HepG2 (cell line): ENCODE measurements at regions not wholly inside any gene's neighbourhood (a gene's known extent, or its start where the extent isn't known, plus 50 kb on each side); places are given as distances from the start of the nearest gene placed in this dataset.

Experiments
- CREB1 ChIP-seq, 2 experiments: fragments of 450-650 bp in 1 of 2; IDR thresholded peaks; 2 replicates each; pipeline ENCODE4 v1.6.1; 2016 to 2017; ENCODE audit warnings: control low read depth in 1 of 2, mild to moderate bottlenecking in 1 of 2, missing compliant biosample characterization in 1 of 2, missing genetic modification characterization in 1 of 2
- FOSL1 ChIP-seq: sonication (generic); formaldehyde crosslinking; IDR thresholded peaks from 2 replicates; pipeline ENCODE4 v1.9.0; 2021; ENCODE audit warnings: missing genetic modification reagents, borderline replicate concordance
- HDAC2 ChIP-seq: sonication (generic); formaldehyde crosslinking; IDR thresholded peaks from 2 replicates; pipeline ENCODE4 v1.4.0; 2020; ENCODE audit warnings: missing genetic modification reagents
- SNRNP70 ChIP-seq: fragments of 200-400 bp; formaldehyde crosslinking; IDR thresholded peaks from 2 replicates; pipeline ENCODE4 v1.6.1; 2017; ENCODE audit warnings: mild to moderate bottlenecking, low read depth, low read length, moderate library complexity
- ZNF746 ChIP-seq: sonication (generic); formaldehyde crosslinking; IDR thresholded peaks from 2 replicates; pipeline ENCODE4 v1.8.0; 2022; ENCODE audit warnings: mild to moderate bottlenecking, missing genetic modification reagents

DNA sequence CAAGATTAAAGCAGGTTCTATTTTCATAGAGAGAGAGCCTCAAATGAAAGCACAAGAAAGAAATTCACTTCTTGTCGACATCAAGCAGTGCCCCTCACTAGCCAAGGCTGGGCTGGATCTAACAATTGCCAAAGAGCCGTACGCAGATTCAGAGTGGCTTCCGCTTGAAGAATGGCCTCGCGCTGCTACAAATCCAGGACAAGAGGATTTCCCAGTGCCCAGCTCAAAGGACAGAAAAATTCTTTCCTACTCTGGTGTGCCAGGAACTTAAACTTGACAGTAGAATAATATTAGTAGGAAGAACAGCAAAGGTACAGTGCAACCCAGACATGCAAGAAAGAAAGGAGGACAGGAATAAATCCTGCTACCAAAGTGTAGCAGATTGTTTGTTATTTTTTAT lies 56.5 kb upstream of the PPARGC1A start:
- no peak for TF ChIP-seq FOSL1 (CRISPR knock-in tag)
- TF ChIP-seq ZNF746 (CRISPR knock-in tag) = no peak
- TF ChIP-seq CREB1 (IDR thresholded peaks at IDR 0.05) = no peak
- no peak for TF ChIP-seq CREB1 (CRISPR knock-in tag; IDR thresholded peaks at IDR 0.05)
- no peak for TF ChIP-seq HDAC2 (CRISPR knock-in tag)
- no peak for TF ChIP-seq SNRNP70
